ENCODE measurements at regions not wholly inside any gene's neighbourhood (a gene's known extent, or its start where the extent isn't known, plus 50 kb on each side); places are given as distances from the start of the nearest gene placed in this dataset.

GRCh38 chr5:128591598-128592455 lies 53.8 kb upstream of the FBN2 start:
- no peaks in the 10 kb centered on the region for H3K27me3 ChIP-seq (ENCODE audit: control insufficient read depth, insufficient read depth, low read length)
- H3K4me3 ChIP-seq (ENCODE audit: insufficient read depth, low read depth, low read length): no peak overlapping the region
- no peak for DNase-seq
- no peaks in the 10 kb centered on the region for H3K36me3 ChIP-seq (replicated peaks; ENCODE audit: control insufficient read depth, insufficient read depth, low read length)

GRCh38 chr5:128596071-128596470 lies 58.0 kb upstream of the FBN2 start:
- Histone ChIP-seq H3K4me3 (ENCODE audit: insufficient read depth, low read depth, low read length) (no peak overlapping the region), H3K36me3 (replicated peaks; ENCODE audit: control insufficient read depth, insufficient read depth, low read length) (no peaks in the 10 kb centered on the region), H3K27me3 (ENCODE audit: control insufficient read depth, insufficient read depth, low read length) (no peaks in the 10 kb centered on the region)
- no peak for DNase-seq

GRCh38 chr5:128597156-128597555 lies 59.1 kb upstream of the FBN2 start:
- Histone ChIP-seq H3K27me3 (ENCODE audit: control insufficient read depth, insufficient read depth, low read length) (no peaks in the 10 kb centered on the region), H3K4me3 (ENCODE audit: insufficient read depth, low read depth, low read length) (no peak overlapping the region), H3K36me3 (replicated peaks; ENCODE audit: control insufficient read depth, insufficient read depth, low read length) (no peaks in the 10 kb centered on the region)
- DNase-seq: no peak

GRCh38 chr5:128613128-128613527 lies 75.1 kb upstream of the FBN2 start:
- DNase-seq: no peak
- no peaks in the 10 kb centered on the region for H3K27me3 ChIP-seq (ENCODE audit: control insufficient read depth, insufficient read depth, low read length)
- no peak overlapping the region for H3K4me3 ChIP-seq (ENCODE audit: insufficient read depth, low read depth, low read length)
- no peaks in the 10 kb centered on the region for H3K36me3 ChIP-seq (replicated peaks; ENCODE audit: control insufficient read depth, insufficient read depth, low read length)

- no peak for DNase-seq
- H3K27me3 ChIP-seq (ENCODE audit: control insufficient read depth, insufficient read depth, low read length): no peaks in the 10 kb centered on the region
- no peak overlapping the region for H3K4me3 ChIP-seq (ENCODE audit: insufficient read depth, low read depth, low read length)
- H3K36me3 ChIP-seq (replicated peaks; ENCODE audit: control insufficient read depth, insufficient read depth, low read length): no peaks in the 10 kb centered on the region
Observed at GRCh38 chr5:128613766-128614165, 75.7 kb upstream of the FBN2 start.

GRCh38 chr5:128615578-128615977 lies 77.5 kb upstream of the FBN2 start:
- no peaks in the 10 kb centered on the region for H3K36me3 ChIP-seq (replicated peaks; ENCODE audit: control insufficient read depth, insufficient read depth, low read length)

GRCh38 chr5:128626536-128627090 lies 88.6 kb upstream of the FBN2 start:
- H3K4me3 ChIP-seq (ENCODE audit: insufficient read depth, low read depth, low read length): no peak overlapping the region
- DNase-seq: no peak
- no peaks in the 10 kb centered on the region for H3K27me3 ChIP-seq (ENCODE audit: control insufficient read depth, insufficient read depth, low read length)
- H3K36me3 ChIP-seq (replicated peaks; ENCODE audit: control insufficient read depth, insufficient read depth, low read length): no peaks in the 10 kb centered on the region

More at GRCh38 chr5:128615578-128615977, 77.5 kb upstream of the FBN2 start:
- no peak for DNase-seq
- no peak overlapping the region for H3K4me3 ChIP-seq (ENCODE audit: insufficient read depth, low read depth, low read length)
- no peaks in the 10 kb centered on the region for H3K27me3 ChIP-seq (ENCODE audit: control insufficient read depth, insufficient read depth, low read length)

- DNase-seq: no peak
- Histone ChIP-seq H3K27me3 (ENCODE audit: control insufficient read depth, insufficient read depth, low read length) (no peaks in the 10 kb centered on the region), H3K36me3 (replicated peaks; ENCODE audit: control insufficient read depth, insufficient read depth, low read length) (no peaks in the 10 kb centered on the region), H3K4me3 (ENCODE audit: insufficient read depth, low read depth, low read length) (no peak overlapping the region)
Observed at GRCh38 chr5:128627939-128628338, 89.9 kb upstream of the FBN2 start.

- no peak for DNase-seq
- Histone ChIP-seq H3K36me3 (replicated peaks; ENCODE audit: control insufficient read depth, insufficient read depth, low read length) (no peaks in the 10 kb centered on the region), H3K4me3 (ENCODE audit: insufficient read depth, low read depth, low read length) (no peak overlapping the region), H3K27me3 (ENCODE audit: control insufficient read depth, insufficient read depth, low read length) (no peaks in the 10 kb centered on the region)
Observed at GRCh38 chr5:128629157-128629556, 91.1 kb upstream of the FBN2 start.

GRCh38 chr5:128630121-128630520 lies 92.1 kb upstream of the FBN2 start:
- no peaks in the 10 kb centered on the region for H3K36me3 ChIP-seq (replicated peaks; ENCODE audit: control insufficient read depth, insufficient read depth, low read length)
- DNase-seq: no peak
- H3K4me3 ChIP-seq (ENCODE audit: insufficient read depth, low read depth, low read length): no peak overlapping the region
- no peaks in the 10 kb centered on the region for H3K27me3 ChIP-seq (ENCODE audit: control insufficient read depth, insufficient read depth, low read length)

GRCh38 chr5:128631771-128632170 lies 93.7 kb upstream of the FBN2 start:
- no peak for DNase-seq
- H3K4me3 ChIP-seq (ENCODE audit: insufficient read depth, low read depth, low read length): no peak overlapping the region
- H3K27me3 ChIP-seq (ENCODE audit: control insufficient read depth, insufficient read depth, low read length): no peaks in the 10 kb centered on the region
- H3K36me3 ChIP-seq (replicated peaks; ENCODE audit: control insufficient read depth, insufficient read depth, low read length): no peaks in the 10 kb centered on the region

GRCh38 chr5:128632264-128632663 lies 94.2 kb upstream of the FBN2 start:
- Histone ChIP-seq H3K36me3 (replicated peaks; ENCODE audit: control insufficient read depth, insufficient read depth, low read length) (no peaks in the 10 kb centered on the region), H3K4me3 (ENCODE audit: insufficient read depth, low read depth, low read length) (no peak overlapping the region), H3K27me3 (ENCODE audit: control insufficient read depth, insufficient read depth, low read length) (no peaks in the 10 kb centered on the region)
- no peak for DNase-seq

- H3K36me3 ChIP-seq (replicated peaks; ENCODE audit: control insufficient read depth, insufficient read depth, low read length): no peaks in the 10 kb centered on the region
- H3K4me3 ChIP-seq (ENCODE audit: insufficient read depth, low read depth, low read length): no peak overlapping the region
- no peaks in the 10 kb centered on the region for H3K27me3 ChIP-seq (ENCODE audit: control insufficient read depth, insufficient read depth, low read length)
- DNase-seq: no peak
Observed at GRCh38 chr5:128633901-128634300, 95.9 kb upstream of the FBN2 start.

- no peaks in the 10 kb centered on the region for H3K36me3 ChIP-seq (replicated peaks; ENCODE audit: control insufficient read depth, insufficient read depth, low read length)
- no peak for DNase-seq
- no peaks in the 10 kb centered on the region for H3K27me3 ChIP-seq (ENCODE audit: control insufficient read depth, insufficient read depth, low read length)
- H3K4me3 ChIP-seq (ENCODE audit: insufficient read depth, low read depth, low read length): no peak overlapping the region
Observed at GRCh38 chr5:128635379-128635778, 97.3 kb upstream of the FBN2 start.

- DNase-seq: no peak
- no peaks in the 10 kb centered on the region for H3K36me3 ChIP-seq (replicated peaks; ENCODE audit: control insufficient read depth, insufficient read depth, low read length)
- H3K27me3 ChIP-seq (ENCODE audit: control insufficient read depth, insufficient read depth, low read length): no peaks in the 10 kb centered on the region
- no peak overlapping the region for H3K4me3 ChIP-seq (ENCODE audit: insufficient read depth, low read depth, low read length)
Observed at GRCh38 chr5:128636361-128636760, 98.3 kb upstream of the FBN2 start.

All from H7 (cell line).